ENCODE measurements at regions not wholly inside any gene's neighbourhood (a gene's known extent, or its start where the extent isn't known, plus 50 kb on each side); places are given as distances from the start of the nearest gene placed in this dataset.

GRCh38 chr5:103624675-103625074 lies 62.1 kb upstream of the NUDT12 start:
- H2BK15ac ChIP-seq (ENCODE audit: low read depth, low read length): no peak overlapping the region
- Mint-ChIP-seq H3K27me3 (ENCODE audit: low read depth) (no peaks in the 10 kb centered on the region), H3K9me3 (peaks cover 0 to 2% of the 10 kb centered on the region in 2 experiments; a peak in 2 of 5 replicates), H3K27ac (no peak overlapping the region), H3K4me1 (no peaks in the 10 kb centered on the region), H3K4me3 (no peak overlapping the region), H3K36me3 (ENCODE audit: insufficient read depth in 1 of 3, low read depth in 3 of 3) (peaks cover 0 to 10% (median 0%) of the 10 kb centered on the region in 3 experiments; a peak in 1 of 7 replicates)
- no peak overlapping the region for H2BK12ac ChIP-seq (ENCODE audit: insufficient read length, low read depth, low read length)
- H3K9me3 ChIP-seq (ENCODE audit: control insufficient read depth, low read depth, low read length): no peaks in the 10 kb centered on the region
- no peak overlapping the region for H3K56ac ChIP-seq (ENCODE audit: insufficient read length, low read depth, low read length)
- no peak overlapping the region for H4K5ac ChIP-seq (ENCODE audit: insufficient read length, low read depth, low read length)
- no peak overlapping the region for H3T11ph ChIP-seq (ENCODE audit: low read length)
- no peaks in the 10 kb centered on the region for H3K4me1 ChIP-seq (ENCODE audit: insufficient read depth, low read length)
- H3K27me3 ChIP-seq (ENCODE audit: insufficient read depth, low read length): no peaks in the 10 kb centered on the region
- H3K9ac ChIP-seq (ENCODE audit: extremely low read depth, insufficient read length, low read length): no peak overlapping the region
- H3K23ac ChIP-seq (ENCODE audit: insufficient read length, low read depth, low read length): no peak overlapping the region
- no peaks in the 10 kb centered on the region for H3K79me2 ChIP-seq (ENCODE audit: insufficient read depth, low read length)
- no CpG with 5 or more reads among the region's 3 CpGs for WGBS (ENCODE audit: extremely low coverage, insufficient read length, low lambda C conversion rate)
- H3K4me2 ChIP-seq (ENCODE audit: insufficient read depth, insufficient read length, low read length): no peak overlapping the region
- no peaks in the 10 kb centered on the region for H3K23me2 ChIP-seq (ENCODE audit: insufficient read length, low read depth, low read length, poor library complexity, severe bottlenecking)
- no peak for TF ChIP-seq CTCF (conservative IDR thresholded peaks at IDR 0.05)
- H3K79me1 ChIP-seq (ENCODE audit: insufficient read depth, low read depth, low read length, poor library complexity, severe bottlenecking): no peaks in the 10 kb centered on the region
- no peak overlapping the region for H3K18ac ChIP-seq (ENCODE audit: insufficient read length, low read depth, low read length)
- no peak overlapping the region for H2AFZ ChIP-seq (ENCODE audit: low read length)
- no peak overlapping the region for H3K27ac ChIP-seq (ENCODE audit: insufficient read length, low read depth, low read length)
- no peak overlapping the region for H4K91ac ChIP-seq (ENCODE audit: insufficient read length, low read depth, low read length)
- H2BK5ac ChIP-seq (ENCODE audit: insufficient read length, low read length): no peak overlapping the region
- no peak overlapping the region for H2AK5ac ChIP-seq (ENCODE audit: insufficient read length, low read length)
- H2BK120ac ChIP-seq (ENCODE audit: low read depth, low read length, poor library complexity, severe bottlenecking): no peak overlapping the region
- no peak overlapping the region for H3K4ac ChIP-seq (ENCODE audit: low read depth, low read length)
- H3K14ac ChIP-seq (ENCODE audit: insufficient read depth, low read length): no peak overlapping the region
- no peak overlapping the region for H2BK20ac ChIP-seq (ENCODE audit: low read depth, low read length, poor library complexity, severe bottlenecking)
- H4K20me1 ChIP-seq (ENCODE audit: control insufficient read depth, insufficient read depth, insufficient read length): no peaks in the 10 kb centered on the region
- no peak for DNase-seq
- no peak overlapping the region for H4K8ac ChIP-seq (replicated peaks; ENCODE audit: insufficient read length, low read depth, low read length)
